ENCODE measurements at regions not wholly inside any gene's neighbourhood (a gene's known extent, or its start where the extent isn't known, plus 50 kb on each side); places are given as distances from the start of the nearest gene placed in this dataset.

GRCh38 chr1:170225781-170226530 lies 80.2 kb downstream of the NTMT2 start:
- Histone ChIP-seq H2BK12ac (ENCODE audit: low read length) (no peak overlapping the region), H4K91ac (ENCODE audit: low read depth, low read length, poor library complexity) (no peak overlapping the region), H3K9ac (ENCODE audit: low read depth, low read length, poor library complexity) (no peak overlapping the region), H2BK120ac (ENCODE audit: low read depth, low read length) (no peak overlapping the region), H3K79me1 (ENCODE audit: low read depth, low read length) (no peaks in the 10 kb centered on the region), H4K8ac (ENCODE audit: low read depth, low read length) (no peak overlapping the region), H3K9me3 (replicated peaks in 1 of 2; ENCODE audit: control insufficient read depth in 2 of 2, insufficient read depth in 1 of 2, low read depth in 1 of 2, low read length in 2 of 2) (no peaks in the 10 kb centered on the region), H3K4ac (ENCODE audit: low read length) (no peak overlapping the region), H3K4me3 (ENCODE audit: low read length in 2 of 2) (no peak overlapping the region), H3K27ac (replicated peaks; ENCODE audit: low read length) (no peak overlapping the region), H2AK5ac (ENCODE audit: low read depth, low read length) (no peak overlapping the region), H3K4me1 (ENCODE audit: control insufficient read depth in 2 of 2, insufficient read depth in 1 of 2, low read depth in 1 of 2, low read length in 2 of 2) (no peaks in the 10 kb centered on the region), H2BK15ac (ENCODE audit: low read length) (no peak overlapping the region), H3K14ac (ENCODE audit: low read length) (no peak overlapping the region), H2BK5ac (ENCODE audit: low read length) (no peak overlapping the region), H2AFZ (ENCODE audit: low read length) (no peak overlapping the region), H3K23ac (ENCODE audit: low read depth, low read length, poor library complexity) (no peak overlapping the region), H3K18ac (ENCODE audit: low read length) (no peak overlapping the region), H3K27me3 (ENCODE audit: control insufficient read depth in 3 of 3, insufficient read depth in 3 of 3, low read depth in 1 of 3, low read length in 3 of 3) (no peaks in the 10 kb centered on the region), H3K4me2 (ENCODE audit: insufficient read depth, low read length, poor library complexity, severe bottlenecking) (no peak overlapping the region), H3K36me3 (replicated peaks in 1 of 2; ENCODE audit: control insufficient read depth in 2 of 2, insufficient read depth in 2 of 2, low read length in 2 of 2) (no peaks in the 10 kb centered on the region)
- DNase-seq (ENCODE audit: low spot score), result no peak
- no CpG with 5 or more reads among the region's 2 CpGs for WGBS, 2 donors (ENCODE audit: extremely low coverage in 2 of 2, insufficient read length in 2 of 2, insufficient replicate concordance in 1 of 2)

- no peaks in the 10 kb centered on the region for H3K79me1 ChIP-seq (ENCODE audit: low read depth, low read length)
- no peak overlapping the region for H3K4me3 ChIP-seq (ENCODE audit: low read length in 2 of 2)
- no CpG with 5 or more reads among the region's 1 CpG for WGBS, 2 donors (ENCODE audit: extremely low coverage in 2 of 2, insufficient read length in 2 of 2, insufficient replicate concordance in 1 of 2)
- H3K36me3 ChIP-seq (replicated peaks in 1 of 2; ENCODE audit: control insufficient read depth in 2 of 2, insufficient read depth in 2 of 2, low read length in 2 of 2), result no peaks in the 10 kb centered on the region
- no peak for DNase-seq (ENCODE audit: low spot score)
- no peak overlapping the region for H3K4me2 ChIP-seq (ENCODE audit: insufficient read depth, low read length, poor library complexity, severe bottlenecking)
- H2BK12ac ChIP-seq (ENCODE audit: low read length), result no peak overlapping the region
- no peak overlapping the region for H3K14ac ChIP-seq (ENCODE audit: low read length)
- H3K9ac ChIP-seq (ENCODE audit: low read depth, low read length, poor library complexity), result no peak overlapping the region
- H3K9me3 ChIP-seq (replicated peaks in 1 of 2; ENCODE audit: control insufficient read depth in 2 of 2, insufficient read depth in 1 of 2, low read depth in 1 of 2, low read length in 2 of 2), result no peaks in the 10 kb centered on the region
- H3K4me1 ChIP-seq (ENCODE audit: control insufficient read depth in 2 of 2, insufficient read depth in 1 of 2, low read depth in 1 of 2, low read length in 2 of 2), result no peaks in the 10 kb centered on the region
- H4K91ac ChIP-seq (ENCODE audit: low read depth, low read length, poor library complexity), result no peak overlapping the region
- no peak overlapping the region for H4K8ac ChIP-seq (ENCODE audit: low read depth, low read length)
- no peak overlapping the region for H2AK5ac ChIP-seq (ENCODE audit: low read depth, low read length)
- H3K4ac ChIP-seq (ENCODE audit: low read length), result no peak overlapping the region
- H3K18ac ChIP-seq (ENCODE audit: low read length), result no peak overlapping the region
- H2AFZ ChIP-seq (ENCODE audit: low read length), result no peak overlapping the region
- no peaks in the 10 kb centered on the region for H3K27me3 ChIP-seq (ENCODE audit: control insufficient read depth in 3 of 3, insufficient read depth in 3 of 3, low read depth in 1 of 3, low read length in 3 of 3)
- H3K27ac ChIP-seq (replicated peaks; ENCODE audit: low read length), result no peak overlapping the region
- no peak overlapping the region for H2BK120ac ChIP-seq (ENCODE audit: low read depth, low read length)
- H2BK5ac ChIP-seq (ENCODE audit: low read length), result no peak overlapping the region
- no peak overlapping the region for H2BK15ac ChIP-seq (ENCODE audit: low read length)
- no peak overlapping the region for H3K23ac ChIP-seq (ENCODE audit: low read depth, low read length, poor library complexity)
These were observed 81.0 kb downstream of the NTMT2 start for GRCh38 chr1:170226767-170227166.

GRCh38 chr1:170230323-170230722 lies 84.6 kb downstream of the NTMT2 start:
- H3K27me3 ChIP-seq (ENCODE audit: control insufficient read depth in 3 of 3, insufficient read depth in 3 of 3, low read depth in 1 of 3, low read length in 3 of 3), result no peaks in the 10 kb centered on the region
- no peak overlapping the region for H3K27ac ChIP-seq (replicated peaks; ENCODE audit: low read length)
- H2AK5ac ChIP-seq (ENCODE audit: low read depth, low read length), result no peak overlapping the region
- H2BK5ac ChIP-seq (ENCODE audit: low read length), result no peak overlapping the region
- H4K91ac ChIP-seq (ENCODE audit: low read depth, low read length, poor library complexity), result no peak overlapping the region
- H3K14ac ChIP-seq (ENCODE audit: low read length), result no peak overlapping the region
- no peak overlapping the region for H2BK12ac ChIP-seq (ENCODE audit: low read length)
- H3K4me3 ChIP-seq (ENCODE audit: low read length in 2 of 2), result no peak overlapping the region
- H3K4ac ChIP-seq (ENCODE audit: low read length), result no peak overlapping the region
- no peaks in the 10 kb centered on the region for H3K36me3 ChIP-seq (replicated peaks in 1 of 2; ENCODE audit: control insufficient read depth in 2 of 2, insufficient read depth in 2 of 2, low read length in 2 of 2)
- H3K9ac ChIP-seq (ENCODE audit: low read depth, low read length, poor library complexity), result no peak overlapping the region
- H2AFZ ChIP-seq (ENCODE audit: low read length), result no peak overlapping the region
- H3K79me1 ChIP-seq (ENCODE audit: low read depth, low read length), result no peaks in the 10 kb centered on the region
- H2BK120ac ChIP-seq (ENCODE audit: low read depth, low read length), result no peak overlapping the region
- no peaks in the 10 kb centered on the region for H3K4me1 ChIP-seq (ENCODE audit: control insufficient read depth in 2 of 2, insufficient read depth in 1 of 2, low read depth in 1 of 2, low read length in 2 of 2)
- H4K8ac ChIP-seq (ENCODE audit: low read depth, low read length), result no peak overlapping the region
- DNase-seq (ENCODE audit: low spot score), result no peak
- H3K9me3 ChIP-seq (replicated peaks in 1 of 2; ENCODE audit: control insufficient read depth in 2 of 2, insufficient read depth in 1 of 2, low read depth in 1 of 2, low read length in 2 of 2), result no peaks in the 10 kb centered on the region
- no peak overlapping the region for H3K18ac ChIP-seq (ENCODE audit: low read length)
- no peak overlapping the region for H3K23ac ChIP-seq (ENCODE audit: low read depth, low read length, poor library complexity)
- WGBS, 2 donors (ENCODE audit: extremely low coverage in 2 of 2, insufficient read length in 2 of 2, insufficient replicate concordance in 1 of 2), result no CpG with 5 or more reads among the region's 1 CpG
- no peak overlapping the region for H2BK15ac ChIP-seq (ENCODE audit: low read length)
- no peak overlapping the region for H3K4me2 ChIP-seq (ENCODE audit: insufficient read depth, low read length, poor library complexity, severe bottlenecking)

- no peak overlapping the region for H2BK12ac ChIP-seq (ENCODE audit: low read length)
- no peak overlapping the region for H2AK5ac ChIP-seq (ENCODE audit: low read depth, low read length)
- no peak overlapping the region for H3K4me3 ChIP-seq (ENCODE audit: low read length in 2 of 2)
- H3K18ac ChIP-seq (ENCODE audit: low read length), result no peak overlapping the region
- no peak overlapping the region for H3K14ac ChIP-seq (ENCODE audit: low read length)
- DNase-seq (ENCODE audit: low spot score), result no peak
- no peak overlapping the region for H3K27ac ChIP-seq (replicated peaks; ENCODE audit: low read length)
- H2BK15ac ChIP-seq (ENCODE audit: low read length), result no peak overlapping the region
- no CpG with 5 or more reads among the region's 1 CpG for WGBS, 2 donors (ENCODE audit: extremely low coverage in 2 of 2, insufficient read length in 2 of 2, insufficient replicate concordance in 1 of 2)
- H4K8ac ChIP-seq (ENCODE audit: low read depth, low read length), result no peak overlapping the region
- H3K4ac ChIP-seq (ENCODE audit: low read length), result no peak overlapping the region
- no peak overlapping the region for H3K23ac ChIP-seq (ENCODE audit: low read depth, low read length, poor library complexity)
- no peak overlapping the region for H3K9ac ChIP-seq (ENCODE audit: low read depth, low read length, poor library complexity)
- no peaks in the 10 kb centered on the region for H3K9me3 ChIP-seq (replicated peaks in 1 of 2; ENCODE audit: control insufficient read depth in 2 of 2, insufficient read depth in 1 of 2, low read depth in 1 of 2, low read length in 2 of 2)
- no peak overlapping the region for H2BK5ac ChIP-seq (ENCODE audit: low read length)
- no peak overlapping the region for H2AFZ ChIP-seq (ENCODE audit: low read length)
- H3K4me1 ChIP-seq (ENCODE audit: control insufficient read depth in 2 of 2, insufficient read depth in 1 of 2, low read depth in 1 of 2, low read length in 2 of 2), result no peaks in the 10 kb centered on the region
- no peaks in the 10 kb centered on the region for H3K79me1 ChIP-seq (ENCODE audit: low read depth, low read length)
- H2BK120ac ChIP-seq (ENCODE audit: low read depth, low read length), result no peak overlapping the region
- no peak overlapping the region for H4K91ac ChIP-seq (ENCODE audit: low read depth, low read length, poor library complexity)
- no peak overlapping the region for H3K4me2 ChIP-seq (ENCODE audit: insufficient read depth, low read length, poor library complexity, severe bottlenecking)
- no peaks in the 10 kb centered on the region for H3K36me3 ChIP-seq (replicated peaks in 1 of 2; ENCODE audit: control insufficient read depth in 2 of 2, insufficient read depth in 2 of 2, low read length in 2 of 2)
- no peaks in the 10 kb centered on the region for H3K27me3 ChIP-seq (ENCODE audit: control insufficient read depth in 3 of 3, insufficient read depth in 3 of 3, low read depth in 1 of 3, low read length in 3 of 3)
These were observed 85.9 kb downstream of the NTMT2 start for GRCh38 chr1:170231662-170232061.

All from neuronal stem cell (in vitro differentiated cells).